ENCODE measurements at regions not wholly inside any gene's neighbourhood (a gene's known extent, or its start where the extent isn't known, plus 50 kb on each side); places are given as distances from the start of the nearest gene placed in this dataset.
"Not testable (repeated sequence)": the region's sequence is repeated elsewhere in the genome, so short reads cannot be mapped to it uniquely, and the experiment has no call there.

- no peak overlapping the region for H3K4me3 ChIP-seq
- no peaks in the 10 kb centered on the region for H3K9me3 ChIP-seq
- H3K27me3 ChIP-seq: no peaks in the 10 kb centered on the region
- no peak for DNase-seq
- H3K4me1 ChIP-seq: no peaks in the 10 kb centered on the region
- peak overlapping the region in 1 of 4 donors; percentile 37 for H3K27ac ChIP-seq
- TF ChIP-seq POLR2AphosphoS5 (IDR thresholded peaks at IDR 0.05) (no peak), POLR2A (IDR thresholded peaks at IDR 0.05) (no peak), EP300 (IDR thresholded peaks at IDR 0.05) (no peak)
- TF ChIP-seq, protein P1, sequence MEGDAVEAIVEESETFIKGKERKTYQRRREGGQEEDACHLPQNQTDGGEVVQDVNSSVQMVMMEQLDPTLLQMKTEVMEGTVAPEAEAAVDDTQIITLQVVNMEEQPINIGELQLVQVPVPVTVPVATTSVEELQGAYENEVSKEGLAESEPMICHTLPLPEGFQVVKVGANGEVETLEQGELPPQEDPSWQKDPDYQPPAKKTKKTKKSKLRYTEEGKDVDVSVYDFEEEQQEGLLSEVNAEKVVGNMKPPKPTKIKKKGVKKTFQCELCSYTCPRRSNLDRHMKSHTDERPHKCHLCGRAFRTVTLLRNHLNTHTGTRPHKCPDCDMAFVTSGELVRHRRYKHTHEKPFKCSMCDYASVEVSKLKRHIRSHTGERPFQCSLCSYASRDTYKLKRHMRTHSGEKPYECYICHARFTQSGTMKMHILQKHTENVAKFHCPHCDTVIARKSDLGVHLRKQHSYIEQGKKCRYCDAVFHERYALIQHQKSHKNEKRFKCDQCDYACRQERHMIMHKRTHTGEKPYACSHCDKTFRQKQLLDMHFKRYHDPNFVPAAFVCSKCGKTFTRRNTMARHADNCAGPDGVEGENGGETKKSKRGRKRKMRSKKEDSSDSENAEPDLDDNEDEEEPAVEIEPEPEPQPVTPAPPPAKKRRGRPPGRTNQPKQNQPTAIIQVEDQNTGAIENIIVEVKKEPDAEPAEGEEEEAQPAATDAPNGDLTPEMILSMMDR (IDR thresholded peaks at IDR 0.05): no peak
- intact Hi-C loops (cut with DNase I): no loop called here
- WGBS, 2 donors: 17 to 64% methylated on average over 5 of the region's 5 CpGs
- no peaks in the 10 kb centered on the region for H3K36me3 ChIP-seq
These were observed 58.6 kb upstream of the USP9X start for GRCh38 chrX:41026702-41027078.

- H3K27ac ChIP-seq: no peak overlapping the region
- intact Hi-C loops (cut with DNase I): no loop called here
- TF ChIP-seq EP300 (IDR thresholded peaks at IDR 0.05) (no peak), POLR2A (IDR thresholded peaks at IDR 0.05) (no peak), POLR2AphosphoS5 (IDR thresholded peaks at IDR 0.05) (no peak)
- TF ChIP-seq, protein P1 (IDR thresholded peaks at IDR 0.05): no peak
These were observed 55.9 kb upstream of the USP9X start for GRCh38 chrX:41029332-41029731.

DNA sequence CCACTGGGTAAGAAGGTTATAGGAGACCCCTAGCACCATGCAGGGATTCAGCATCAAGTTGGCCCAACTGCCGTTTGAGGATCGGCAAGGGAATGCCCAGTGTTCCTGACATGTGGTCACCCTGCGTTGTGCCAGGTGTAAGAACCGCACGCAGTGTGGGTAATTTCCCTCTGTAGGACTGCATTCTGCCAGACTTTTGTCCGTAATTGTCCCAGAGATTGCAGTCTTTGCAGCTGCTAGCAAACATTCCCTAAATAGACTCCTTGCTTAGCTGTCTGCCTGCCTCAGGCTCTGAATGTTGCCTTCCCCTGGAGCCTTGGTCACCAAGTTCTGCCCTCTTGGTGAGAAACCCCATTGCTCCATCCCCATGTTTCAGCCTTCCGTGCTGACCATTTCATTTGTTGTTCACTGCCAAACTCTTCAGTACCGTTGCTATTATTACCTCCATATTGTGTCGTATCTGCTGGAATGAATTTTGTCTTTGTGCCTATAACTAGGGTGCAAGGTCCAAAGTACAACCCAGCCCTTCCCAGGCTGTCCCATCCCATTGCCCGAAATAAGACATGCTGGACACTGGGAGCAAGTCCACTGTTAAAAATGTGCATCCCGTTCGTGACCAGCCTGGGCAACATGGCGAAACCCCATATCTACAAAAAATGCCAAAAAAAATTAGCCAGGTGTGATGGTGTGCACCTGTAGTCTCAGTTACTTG is 53.8 kb upstream of the USP9X start:
- H3K4me1 ChIP-seq: no peaks in the 10 kb centered on the region
- H3K4me3 ChIP-seq: no peak overlapping the region
- no peaks in the 10 kb centered on the region for H3K27me3 ChIP-seq
- H3K9me3 ChIP-seq: no peaks in the 10 kb centered on the region
- H3K27ac ChIP-seq: no peak overlapping the region
- no peaks in the 10 kb centered on the region for H3K36me3 ChIP-seq
- intact Hi-C loops (cut with DNase I): no loop called here
- WGBS, 2 donors: 22 to 80% methylated on average over 13 of the region's 13 CpGs
- DNase-seq: no peak
- TF ChIP-seq EP300 (IDR thresholded peaks at IDR 0.05): no peak
- no peak for TF ChIP-seq POLR2A (IDR thresholded peaks at IDR 0.05)
- no peak for TF ChIP-seq POLR2AphosphoS5 (IDR thresholded peaks at IDR 0.05)

More at GRCh38 chrX:41029332-41029731, 55.9 kb upstream of the USP9X start:
- WGBS, 2 donors: 52 to 84% methylated on average over 7 of the region's 7 CpGs
- DNase-seq: no peak
- no peaks in the 10 kb centered on the region for H3K36me3 ChIP-seq
- no peaks in the 10 kb centered on the region for H3K27me3 ChIP-seq
- H3K9me3 ChIP-seq: no peaks in the 10 kb centered on the region
- H3K4me3 ChIP-seq: no peak overlapping the region
- no peaks in the 10 kb centered on the region for H3K4me1 ChIP-seq

- intact Hi-C loops (cut with DNase I): no loop called here
- Histone ChIP-seq H3K27me3 (no peaks in the 10 kb centered on the region), H3K9me3 (no peaks in the 10 kb centered on the region), H3K4me1 (no peaks in the 10 kb centered on the region), H3K36me3 (no peaks in the 10 kb centered on the region), H3K27ac (no peak overlapping the region), H3K4me3 (no peak overlapping the region)
- DNase-seq: no peak
- TF ChIP-seq, protein P1 (IDR thresholded peaks at IDR 0.05): no peak
- TF ChIP-seq POLR2A (IDR thresholded peaks at IDR 0.05) (no peak), EP300 (IDR thresholded peaks at IDR 0.05) (no peak), POLR2AphosphoS5 (IDR thresholded peaks at IDR 0.05) (no peak)
These were observed 51.9 kb upstream of the USP9X start for GRCh38 chrX:41033299-41033698.

DNA sequence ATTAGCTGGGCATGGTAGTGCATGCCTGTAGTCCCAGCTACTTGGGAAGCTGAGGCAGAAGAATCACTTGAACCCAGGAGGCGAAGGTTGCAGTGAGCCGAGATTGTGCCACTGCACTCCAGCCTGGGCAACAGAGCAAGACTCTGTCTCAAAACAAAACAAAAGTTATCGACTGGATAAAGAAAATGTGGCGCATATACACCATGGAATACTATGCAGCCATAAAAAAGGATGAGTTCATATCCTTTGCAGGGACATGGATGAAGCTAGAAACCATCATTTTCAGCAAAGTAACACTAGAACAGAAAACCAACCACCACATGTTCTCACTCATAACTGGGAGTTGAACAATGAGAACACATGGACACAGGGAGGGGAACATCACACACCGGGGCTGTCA is 50.3 kb upstream of the USP9X start:
- WGBS, 2 donors: 79 to 90% methylated on average over 5 of the region's 5 CpGs
- DNase-seq; intact Hi-C loops (cut with DNase I): not testable (repeated sequence)

More for the DNA sequence above, 50.3 kb upstream of the USP9X start:
- H3K4me3 ChIP-seq, H3K4me1 ChIP-seq, H3K36me3 ChIP-seq, H3K27ac ChIP-seq, H3K9me3 ChIP-seq, H3K27me3 ChIP-seq: not testable (repeated sequence)

All from sigmoid colon (tissue), 6 donors.